ENCODE measurements at regions not wholly inside any gene's neighbourhood (a gene's known extent, or its start where the extent isn't known, plus 50 kb on each side); places are given as distances from the start of the nearest gene placed in this dataset.

DNA sequence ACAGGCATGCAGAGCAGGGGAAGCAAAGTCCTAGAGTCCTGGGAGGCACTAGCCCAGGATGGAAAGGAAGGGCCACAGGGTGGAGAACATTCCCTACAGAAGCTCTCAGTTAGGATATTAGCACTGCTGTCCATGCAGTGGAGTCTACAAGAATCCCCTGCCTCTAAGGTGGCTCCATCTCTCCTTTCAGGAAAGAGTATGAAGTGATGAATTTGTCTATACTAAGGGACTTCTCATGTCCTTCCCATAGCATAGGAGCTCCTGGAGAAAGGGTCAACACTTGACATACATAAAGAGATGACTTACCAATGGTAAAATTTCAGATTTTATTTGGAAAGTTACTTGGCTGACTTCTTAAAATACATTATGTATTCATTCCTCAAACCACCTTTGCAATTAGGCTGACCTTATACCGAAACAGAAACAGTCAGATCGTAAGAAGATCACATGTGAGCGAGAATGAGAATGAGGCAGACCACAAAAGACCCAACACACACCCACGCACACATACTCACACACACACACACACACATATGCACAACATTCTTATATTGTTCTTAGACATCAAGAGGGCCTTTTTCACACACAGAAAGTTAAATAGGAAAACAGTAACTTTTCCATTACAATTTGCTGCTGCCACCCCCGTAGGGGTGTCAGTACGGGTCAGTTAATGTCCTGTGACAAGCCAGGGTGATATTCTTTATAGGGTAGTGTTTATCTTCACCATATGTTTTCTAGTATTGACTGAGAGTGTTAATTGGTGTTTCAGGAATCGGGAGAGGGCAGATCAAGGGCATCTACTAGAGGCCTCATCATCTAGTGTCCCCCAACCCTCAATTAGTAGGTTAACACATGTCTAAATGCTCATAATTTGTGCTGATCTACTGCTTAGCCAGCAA is 159.4 kb downstream of the FAXC start:
- TF ChIP-seq, protein P1, sequence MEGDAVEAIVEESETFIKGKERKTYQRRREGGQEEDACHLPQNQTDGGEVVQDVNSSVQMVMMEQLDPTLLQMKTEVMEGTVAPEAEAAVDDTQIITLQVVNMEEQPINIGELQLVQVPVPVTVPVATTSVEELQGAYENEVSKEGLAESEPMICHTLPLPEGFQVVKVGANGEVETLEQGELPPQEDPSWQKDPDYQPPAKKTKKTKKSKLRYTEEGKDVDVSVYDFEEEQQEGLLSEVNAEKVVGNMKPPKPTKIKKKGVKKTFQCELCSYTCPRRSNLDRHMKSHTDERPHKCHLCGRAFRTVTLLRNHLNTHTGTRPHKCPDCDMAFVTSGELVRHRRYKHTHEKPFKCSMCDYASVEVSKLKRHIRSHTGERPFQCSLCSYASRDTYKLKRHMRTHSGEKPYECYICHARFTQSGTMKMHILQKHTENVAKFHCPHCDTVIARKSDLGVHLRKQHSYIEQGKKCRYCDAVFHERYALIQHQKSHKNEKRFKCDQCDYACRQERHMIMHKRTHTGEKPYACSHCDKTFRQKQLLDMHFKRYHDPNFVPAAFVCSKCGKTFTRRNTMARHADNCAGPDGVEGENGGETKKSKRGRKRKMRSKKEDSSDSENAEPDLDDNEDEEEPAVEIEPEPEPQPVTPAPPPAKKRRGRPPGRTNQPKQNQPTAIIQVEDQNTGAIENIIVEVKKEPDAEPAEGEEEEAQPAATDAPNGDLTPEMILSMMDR (IDR thresholded peaks at IDR 0.05; ENCODE audit: poor library complexity, severe bottlenecking) = no peak
- TF ChIP-seq EZH2 (IDR thresholded peaks at IDR 0.05; ENCODE audit: borderline replicate concordance, insufficient read depth, low read length, poor library complexity, severe bottlenecking) = no peak
- TF ChIP-seq SMC3 (conservative IDR thresholded peaks at IDR 0.05; ENCODE audit: poor library complexity) = no peak
- TF ChIP-seq MXI1 (conservative IDR thresholded peaks at IDR 0.05; ENCODE audit: poor library complexity, severe bottlenecking) = no peak
- TF ChIP-seq, protein P2, sequence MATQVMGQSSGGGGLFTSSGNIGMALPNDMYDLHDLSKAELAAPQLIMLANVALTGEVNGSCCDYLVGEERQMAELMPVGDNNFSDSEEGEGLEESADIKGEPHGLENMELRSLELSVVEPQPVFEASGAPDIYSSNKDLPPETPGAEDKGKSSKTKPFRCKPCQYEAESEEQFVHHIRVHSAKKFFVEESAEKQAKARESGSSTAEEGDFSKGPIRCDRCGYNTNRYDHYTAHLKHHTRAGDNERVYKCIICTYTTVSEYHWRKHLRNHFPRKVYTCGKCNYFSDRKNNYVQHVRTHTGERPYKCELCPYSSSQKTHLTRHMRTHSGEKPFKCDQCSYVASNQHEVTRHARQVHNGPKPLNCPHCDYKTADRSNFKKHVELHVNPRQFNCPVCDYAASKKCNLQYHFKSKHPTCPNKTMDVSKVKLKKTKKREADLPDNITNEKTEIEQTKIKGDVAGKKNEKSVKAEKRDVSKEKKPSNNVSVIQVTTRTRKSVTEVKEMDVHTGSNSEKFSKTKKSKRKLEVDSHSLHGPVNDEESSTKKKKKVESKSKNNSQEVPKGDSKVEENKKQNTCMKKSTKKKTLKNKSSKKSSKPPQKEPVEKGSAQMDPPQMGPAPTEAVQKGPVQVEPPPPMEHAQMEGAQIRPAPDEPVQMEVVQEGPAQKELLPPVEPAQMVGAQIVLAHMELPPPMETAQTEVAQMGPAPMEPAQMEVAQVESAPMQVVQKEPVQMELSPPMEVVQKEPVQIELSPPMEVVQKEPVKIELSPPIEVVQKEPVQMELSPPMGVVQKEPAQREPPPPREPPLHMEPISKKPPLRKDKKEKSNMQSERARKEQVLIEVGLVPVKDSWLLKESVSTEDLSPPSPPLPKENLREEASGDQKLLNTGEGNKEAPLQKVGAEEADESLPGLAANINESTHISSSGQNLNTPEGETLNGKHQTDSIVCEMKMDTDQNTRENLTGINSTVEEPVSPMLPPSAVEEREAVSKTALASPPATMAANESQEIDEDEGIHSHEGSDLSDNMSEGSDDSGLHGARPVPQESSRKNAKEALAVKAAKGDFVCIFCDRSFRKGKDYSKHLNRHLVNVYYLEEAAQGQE (IDR thresholded peaks at IDR 0.05; ENCODE audit: borderline replicate concordance) = no peak
- no peak for TF ChIP-seq EP300 (conservative IDR thresholded peaks at IDR 0.05; ENCODE audit: poor library complexity, severe bottlenecking)
- TF ChIP-seq POLR2AphosphoS5 (IDR thresholded peaks at IDR 0.05) = no peak
